HG02981 (cell line): ENCODE measurements at regions not wholly inside any gene's neighbourhood (a gene's known extent, or its start where the extent isn't known, plus 50 kb on each side); places are given as distances from the start of the nearest gene placed in this dataset.

ENCODE experiments used
- ATAC-seq: cut with Tn5 transposase; IDR thresholded peaks from one replicate; pipeline ENCODE4 v1.9.1; 2021; ENCODE audit warnings: mild to moderate bottlenecking, moderate library complexity; ENCODE audit not compliant: unreplicated experiment

DNA sequence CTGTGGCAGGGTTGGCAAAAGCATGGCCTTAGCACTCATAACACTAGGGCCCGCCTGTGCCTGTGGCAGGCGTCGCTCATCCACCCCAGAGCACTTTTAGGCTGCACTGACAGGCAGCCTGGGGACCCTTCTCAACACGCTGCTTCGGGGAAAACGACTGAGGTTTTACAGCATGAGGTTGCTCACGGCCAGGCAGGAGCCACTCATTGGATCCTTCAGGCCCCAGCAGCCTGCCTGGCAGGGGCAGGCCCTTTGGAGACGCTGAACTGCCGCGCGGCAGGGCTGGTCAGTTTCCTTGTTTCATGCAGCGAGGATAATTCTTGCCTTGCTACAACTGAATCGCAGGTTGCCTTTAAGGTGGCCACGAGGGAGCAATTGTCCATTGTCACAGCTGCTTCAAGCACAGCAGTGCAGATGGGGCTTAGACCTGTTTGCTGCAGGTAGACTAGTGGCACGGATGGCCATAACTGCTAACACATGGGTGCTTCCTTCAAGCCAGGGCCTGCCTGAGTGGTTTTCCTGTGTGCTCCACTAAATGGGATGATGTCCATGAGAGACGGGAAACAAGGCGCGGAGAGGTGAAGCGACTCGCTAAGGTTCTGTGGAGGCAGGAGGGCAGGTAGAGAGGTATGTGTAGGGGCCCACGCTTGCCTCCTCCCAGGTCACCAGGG, 49.9 kb upstream of the HS6ST1 start:
- ATAC-seq, result no peak

DNA sequence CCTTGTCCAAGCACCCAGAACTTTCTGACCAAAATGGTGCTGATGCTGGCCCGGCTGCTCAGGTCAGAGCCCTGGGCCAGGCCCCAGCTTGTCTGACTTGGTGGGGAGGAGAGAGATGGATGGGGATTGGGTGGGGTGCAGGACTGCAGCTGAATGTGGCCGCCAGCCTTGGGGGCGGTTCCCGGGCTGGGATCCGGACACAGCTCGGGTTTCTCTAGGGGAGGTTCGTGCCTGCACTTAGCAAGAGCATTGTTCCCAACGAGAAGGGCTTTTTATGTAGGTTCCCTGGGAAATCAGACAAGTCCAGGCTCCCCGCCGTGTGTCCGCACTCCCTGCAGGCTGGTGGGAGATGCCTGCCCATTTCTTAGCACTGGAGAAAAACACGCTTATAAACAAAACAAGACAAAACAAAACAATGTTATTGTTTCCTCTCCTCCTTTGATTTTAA, 50.5 kb upstream of the HS6ST1 start:
- no peak for ATAC-seq

DNA sequence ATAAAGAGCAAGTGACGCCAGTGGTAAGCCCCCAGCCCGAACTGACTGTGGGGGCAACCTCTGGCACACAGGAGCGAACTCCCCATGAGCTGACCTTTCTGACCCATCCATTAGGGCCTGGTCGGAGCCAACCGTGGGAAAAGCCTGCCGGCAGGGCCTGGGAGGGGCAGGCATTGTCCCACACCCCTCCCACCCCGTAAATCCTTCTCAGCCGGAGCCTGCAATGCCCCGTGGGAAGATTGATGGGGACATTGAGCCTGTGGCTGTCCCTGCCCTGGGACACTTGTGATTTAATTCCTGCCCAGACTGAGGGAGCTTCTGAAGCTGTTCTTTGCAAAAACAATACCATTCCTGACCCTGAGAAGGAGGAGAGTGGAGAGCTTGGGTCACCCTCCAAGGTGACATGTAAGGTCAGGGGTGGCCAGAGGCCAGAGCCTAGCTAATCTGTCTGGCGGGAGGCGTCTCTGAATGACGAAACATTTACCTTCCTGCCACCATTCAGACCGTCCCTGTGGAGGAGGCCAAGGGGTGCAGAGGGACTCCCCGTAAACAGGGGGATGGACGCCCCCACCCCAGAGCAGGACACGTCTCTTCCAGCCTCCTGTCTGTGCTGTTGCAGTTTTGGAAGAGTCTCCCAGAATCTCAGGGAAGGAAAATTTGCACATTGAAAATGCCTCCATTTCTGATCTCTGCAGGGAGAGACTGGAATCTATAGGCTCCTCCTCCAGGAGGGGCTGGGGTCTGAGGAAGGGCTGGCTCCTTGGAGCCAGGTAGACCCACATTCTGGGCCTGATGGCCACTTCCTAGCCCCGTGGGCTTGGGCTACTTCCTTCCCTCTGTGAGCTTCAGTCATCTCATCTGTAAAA, 51.2 kb upstream of the HS6ST1 start:
- no peak for ATAC-seq

DNA sequence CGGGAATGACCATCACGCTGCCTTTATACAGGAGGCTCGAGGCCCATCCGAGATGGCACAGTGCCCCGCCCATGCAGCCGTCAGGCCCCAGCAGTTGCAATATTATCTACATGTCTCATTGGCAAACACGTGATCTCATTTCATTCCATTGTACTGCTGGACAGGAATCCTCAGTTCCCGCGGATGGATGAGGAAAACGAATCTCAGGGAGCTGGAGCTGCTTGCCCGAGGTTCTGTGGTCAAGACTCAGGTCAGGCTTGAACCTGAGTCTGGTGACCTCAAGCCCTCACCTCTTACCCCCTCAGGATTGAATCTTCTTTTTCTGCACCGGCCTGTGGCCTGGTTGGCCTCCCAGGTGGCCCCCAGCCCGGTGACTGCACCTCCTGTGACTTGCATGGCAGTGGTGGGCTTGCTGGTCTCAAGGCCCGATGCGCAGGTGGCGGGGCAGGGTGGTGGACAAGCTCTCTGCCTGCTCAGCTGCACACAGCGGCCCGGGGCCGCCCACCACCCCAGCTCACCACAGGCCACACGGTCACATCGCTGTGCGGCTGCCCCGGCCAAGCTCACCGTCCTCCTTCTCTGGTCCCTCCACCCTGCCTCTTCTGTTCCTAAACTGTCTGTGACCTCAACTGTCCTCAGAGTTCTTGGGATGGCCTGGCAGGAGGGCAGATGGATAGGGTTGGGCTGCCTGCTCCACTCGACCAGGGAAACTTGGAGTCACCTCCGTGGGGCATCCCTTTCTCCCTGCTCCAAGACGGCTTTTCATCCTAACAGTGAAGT, 52.0 kb upstream of the HS6ST1 start:
- no peak for ATAC-seq

DNA sequence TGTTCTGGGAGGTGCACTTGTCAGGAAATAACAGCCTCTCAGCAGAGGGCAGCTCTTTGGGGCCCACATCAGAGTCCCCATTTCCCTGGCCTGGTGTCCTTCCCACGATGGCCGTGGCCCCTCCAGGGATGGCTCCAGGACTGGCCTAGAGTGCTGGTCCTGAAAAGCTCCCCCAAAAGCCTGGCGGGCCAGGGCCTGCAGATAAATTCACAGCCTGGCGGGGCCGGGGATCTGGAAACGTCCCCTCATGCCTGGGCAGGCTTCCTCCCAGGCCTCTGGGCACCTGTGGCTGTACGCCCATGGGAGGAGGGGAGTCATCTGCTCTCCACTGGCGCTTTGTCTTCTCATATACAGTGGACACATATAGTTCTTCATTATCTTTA, 52.6 kb upstream of the HS6ST1 start:
- ATAC-seq, result no peak

DNA sequence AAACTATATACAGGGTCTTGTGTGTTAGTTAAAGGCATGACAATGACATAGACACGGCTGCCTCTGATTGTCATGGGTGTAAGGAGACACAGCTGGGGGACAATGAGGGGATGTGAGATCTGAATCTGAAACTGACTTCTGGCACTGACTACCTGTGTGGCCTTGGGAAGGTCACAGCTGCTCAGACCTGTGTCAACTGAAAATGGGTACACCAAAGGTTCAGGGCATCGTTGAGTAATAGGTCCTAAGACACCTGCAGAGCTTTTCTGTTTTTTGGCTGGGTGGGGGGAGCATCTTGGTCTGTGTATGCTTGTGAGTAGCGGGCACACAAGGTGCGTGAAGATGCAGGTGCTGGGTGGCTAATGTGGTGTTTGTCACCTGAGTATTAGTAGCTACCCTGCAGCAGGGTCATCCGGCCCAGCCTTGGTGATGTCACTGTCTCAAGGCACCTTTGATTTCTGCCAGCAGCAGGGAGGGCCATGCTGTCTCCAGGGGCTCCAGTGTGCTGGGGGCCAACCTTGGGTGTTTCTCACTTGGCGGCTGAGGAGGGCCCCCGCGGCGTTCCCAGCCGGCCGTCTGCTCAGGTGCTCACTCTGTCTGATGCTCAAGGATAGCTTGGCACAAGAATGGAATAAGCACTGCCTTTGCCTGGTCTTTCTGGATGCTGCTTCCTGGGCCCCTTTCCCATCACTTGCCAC, 53.1 kb upstream of the HS6ST1 start:
- no peak for ATAC-seq

DNA sequence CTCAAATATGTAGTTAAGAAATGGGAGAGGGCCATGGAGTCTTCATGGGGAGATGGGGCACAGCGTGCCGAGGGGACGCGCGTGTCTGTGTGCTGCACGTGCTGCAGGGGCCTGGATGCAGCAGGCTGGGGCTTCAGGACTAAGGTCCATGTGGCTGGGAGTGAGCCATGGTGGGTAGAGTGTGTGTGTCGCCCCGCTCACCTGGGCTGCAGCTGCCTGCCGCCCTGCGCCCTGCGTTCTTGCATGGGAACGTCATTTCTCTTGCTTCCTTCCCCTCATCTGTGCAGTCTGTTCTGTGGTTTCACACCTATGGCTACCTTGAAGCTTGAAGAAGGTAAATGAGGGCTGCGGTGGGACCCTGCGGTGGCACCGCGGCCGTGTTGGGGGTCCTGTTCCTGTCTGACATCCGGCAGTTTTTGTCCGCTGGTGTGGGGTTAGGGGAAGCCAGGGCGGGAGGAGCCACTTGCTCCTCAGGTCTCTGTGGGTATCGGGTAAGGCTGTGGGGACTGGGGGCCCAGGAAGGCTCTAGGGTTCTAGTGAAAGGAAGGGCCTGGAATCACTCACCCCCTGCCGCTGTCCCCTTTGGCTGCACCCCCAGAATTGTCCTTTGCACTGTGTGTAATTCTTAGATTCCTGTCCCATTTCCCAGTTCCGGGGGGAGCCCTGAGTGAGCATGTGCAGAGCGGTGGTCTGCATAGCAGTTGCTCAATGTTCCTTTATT, 54.1 kb upstream of the HS6ST1 start:
- no peak for ATAC-seq

DNA sequence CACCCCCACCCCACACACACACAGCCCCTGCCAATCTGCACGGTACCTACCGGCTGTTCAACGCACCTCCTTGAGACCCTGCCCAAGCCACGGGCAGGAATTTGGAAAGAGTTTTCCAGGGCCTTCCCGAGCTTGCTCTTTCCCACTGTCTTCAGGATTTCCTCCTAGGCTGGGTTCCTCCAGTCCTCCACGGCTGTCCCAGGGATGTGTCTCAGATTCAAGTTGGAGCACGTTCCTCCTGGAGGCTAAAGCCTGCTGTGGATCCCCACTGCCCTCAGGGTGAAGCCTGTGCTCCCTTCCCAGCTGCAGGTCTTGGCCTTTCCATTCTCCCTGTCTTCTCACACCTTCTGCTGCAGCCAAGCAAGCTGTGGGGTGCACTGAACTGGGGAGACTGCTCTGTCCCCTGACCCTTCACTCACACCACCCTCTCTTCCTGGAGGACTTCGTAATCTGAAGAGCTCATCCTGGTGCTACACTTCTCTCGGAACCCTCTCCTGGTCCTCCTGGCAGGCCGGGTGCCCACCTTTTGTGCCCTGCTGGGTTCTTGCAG, 54.9 kb upstream of the HS6ST1 start:
- no peak for ATAC-seq

DNA sequence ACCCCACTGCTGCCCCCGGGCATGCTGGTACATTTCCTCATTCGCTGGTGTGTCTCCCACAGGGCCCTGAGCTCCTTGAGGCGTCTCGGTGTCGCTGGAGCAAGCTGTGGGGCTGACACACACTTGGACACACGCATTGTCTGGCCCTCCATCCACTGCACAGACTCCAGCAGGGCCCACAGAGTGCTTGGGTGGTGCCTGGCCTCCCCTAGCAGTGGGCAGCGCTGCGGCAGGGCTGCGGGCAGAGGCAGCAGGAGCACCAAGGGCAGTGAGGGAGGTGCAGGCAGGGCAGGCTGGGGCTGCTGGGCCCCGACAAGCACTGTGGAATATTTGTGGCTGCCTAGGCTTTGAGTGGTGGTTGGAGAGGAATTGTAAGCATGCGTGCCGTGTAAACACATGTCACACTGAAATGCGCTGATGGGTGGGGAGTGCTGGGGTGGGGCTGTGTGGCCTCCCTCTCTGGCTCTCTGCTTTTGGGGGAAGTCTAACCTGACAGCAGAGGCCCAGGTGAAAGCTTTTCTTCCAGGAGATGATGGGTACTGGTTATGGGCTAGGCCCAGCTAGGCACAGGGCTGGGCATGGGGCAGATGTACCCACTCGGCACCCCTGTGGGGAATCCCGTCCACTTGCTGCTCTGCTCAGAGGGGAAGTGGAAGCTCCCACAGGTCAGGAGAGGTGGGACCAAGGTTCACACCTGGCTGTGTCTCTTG, 55.5 kb upstream of the HS6ST1 start:
- ATAC-seq, result no peak

DNA sequence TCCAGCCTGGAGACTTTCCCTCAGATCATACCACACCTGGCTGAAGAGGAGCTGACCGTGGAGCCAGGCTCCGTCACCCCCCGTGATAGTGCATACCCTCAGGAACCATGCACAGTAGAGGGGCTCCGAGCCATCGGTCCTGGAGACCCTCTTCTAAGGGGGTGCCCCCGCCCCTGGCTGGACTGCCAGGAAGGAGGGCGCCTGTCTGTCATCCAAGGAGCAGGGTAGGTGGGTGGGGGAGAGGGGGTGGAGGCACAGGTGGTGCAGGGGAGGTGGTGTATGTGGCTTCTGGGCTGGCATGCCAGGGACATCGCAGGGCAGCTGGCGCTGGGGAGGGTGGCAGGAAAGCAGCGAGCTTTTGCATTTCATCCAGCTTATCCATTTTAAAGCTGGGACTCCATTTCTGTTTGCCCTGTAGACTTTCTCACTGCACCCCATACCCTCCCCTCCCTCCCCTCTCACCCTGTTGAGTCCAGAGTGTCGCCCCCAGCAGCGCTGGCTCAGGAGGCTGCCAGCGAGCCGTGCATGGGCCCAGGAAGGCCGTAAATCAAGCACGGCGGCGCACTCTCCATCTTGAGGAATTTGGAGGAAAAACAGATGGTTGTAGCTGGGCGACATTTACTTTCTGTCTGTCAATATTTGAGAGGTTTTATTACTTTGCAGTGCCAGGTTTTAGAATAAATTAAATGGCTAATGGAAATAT, 56.2 kb upstream of the HS6ST1 start:
- ATAC-seq, result no peak

DNA sequence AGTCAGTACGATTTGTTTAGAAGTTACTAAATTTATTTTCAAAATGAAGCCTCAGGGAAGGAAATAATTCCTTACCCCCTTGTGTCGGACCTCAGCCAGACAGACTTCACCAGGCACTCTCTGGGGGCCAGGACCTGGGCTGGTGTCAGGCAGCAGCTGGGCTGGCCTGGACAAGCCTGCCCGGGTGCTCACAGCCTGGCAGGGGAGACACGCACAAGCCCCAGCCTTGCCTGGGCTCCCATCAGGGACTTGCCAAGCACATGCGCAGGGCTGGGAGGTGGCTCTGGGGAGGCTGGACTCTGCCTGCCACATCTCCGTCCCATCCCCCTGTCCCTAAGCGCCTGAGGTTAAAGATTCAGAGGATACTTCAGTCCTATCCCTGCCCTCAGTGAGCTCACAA, 56.8 kb upstream of the HS6ST1 start:
- no peak for ATAC-seq

DNA sequence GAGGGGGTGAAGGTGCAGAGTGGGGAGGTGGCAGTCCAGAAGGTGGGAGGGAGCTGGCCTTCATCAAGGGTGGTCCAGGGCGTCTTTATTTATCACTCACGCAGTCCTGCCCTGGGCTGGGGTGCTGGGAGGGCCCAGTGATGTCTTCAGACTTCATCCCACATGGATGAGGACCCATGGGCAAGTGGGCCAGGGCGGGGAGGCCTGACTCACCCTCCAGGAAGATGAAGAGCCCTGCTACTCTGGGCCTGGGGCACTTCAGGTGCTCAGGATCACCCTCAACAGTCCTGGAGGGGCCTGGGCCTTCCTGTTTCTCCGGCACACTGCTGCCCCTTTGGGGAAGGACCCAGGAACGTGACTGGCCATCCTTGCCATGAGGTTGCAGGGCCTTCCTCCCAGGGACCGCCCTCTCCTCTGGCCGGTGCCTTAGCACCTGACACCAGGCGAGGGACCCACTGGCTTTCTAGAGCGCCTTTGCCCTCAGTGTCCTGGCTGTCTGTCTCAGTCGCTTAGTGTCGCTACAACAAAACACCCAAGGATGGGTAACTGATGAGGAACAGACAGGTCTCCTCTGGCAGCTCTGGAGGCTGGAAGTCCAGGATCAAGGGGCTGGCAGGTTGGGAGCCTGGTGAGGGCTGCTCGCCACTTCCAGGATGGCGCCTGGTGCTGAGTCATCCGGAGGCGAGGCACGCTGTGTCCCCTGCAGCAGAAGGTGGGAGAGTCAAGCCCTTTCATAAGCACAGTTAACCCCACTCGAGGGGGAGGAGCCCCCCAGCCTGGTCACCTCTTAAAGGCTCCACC, 57.8 kb upstream of the HS6ST1 start:
- no peak for ATAC-seq

DNA sequence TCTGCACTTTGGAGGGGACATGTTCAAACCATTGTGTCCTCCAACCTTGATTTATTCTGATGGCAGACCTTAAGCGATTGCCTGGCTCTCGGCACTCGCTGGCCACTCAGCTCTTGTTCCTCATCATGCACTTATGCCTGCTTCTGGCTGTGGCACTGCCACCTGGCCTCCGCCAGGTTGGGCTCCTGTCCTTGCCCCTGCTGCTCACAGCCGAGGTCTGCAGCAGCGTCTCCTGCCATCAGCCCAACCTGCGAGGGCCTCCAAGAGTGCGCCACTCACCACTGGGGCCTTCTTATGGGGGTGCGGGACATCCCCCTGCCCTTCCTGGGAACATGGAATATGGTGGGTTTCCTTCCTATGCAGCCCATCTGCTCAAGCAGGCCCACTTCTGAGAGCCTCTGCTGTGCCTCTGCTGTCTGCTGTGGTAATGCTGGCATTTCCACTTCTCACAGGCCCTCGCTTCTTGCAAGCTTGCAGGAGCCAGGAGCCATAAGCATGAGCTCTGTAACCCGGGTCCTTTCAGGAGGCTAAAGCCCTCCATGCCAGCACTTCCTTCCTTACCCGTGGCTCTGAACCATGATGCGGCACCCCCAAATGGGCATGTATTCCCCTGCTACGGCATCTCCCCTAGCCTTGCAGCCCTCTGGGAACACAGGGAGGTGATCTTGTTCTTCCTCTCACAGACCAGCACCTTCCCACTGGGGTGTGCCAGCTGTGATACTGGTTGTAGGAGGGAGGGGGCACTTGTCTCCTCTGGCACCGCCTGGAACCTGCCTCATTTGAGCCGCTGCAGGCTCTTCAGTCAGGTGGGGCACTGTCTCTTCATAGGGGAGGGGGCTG, 58.6 kb upstream of the HS6ST1 start:
- no peak for ATAC-seq

DNA sequence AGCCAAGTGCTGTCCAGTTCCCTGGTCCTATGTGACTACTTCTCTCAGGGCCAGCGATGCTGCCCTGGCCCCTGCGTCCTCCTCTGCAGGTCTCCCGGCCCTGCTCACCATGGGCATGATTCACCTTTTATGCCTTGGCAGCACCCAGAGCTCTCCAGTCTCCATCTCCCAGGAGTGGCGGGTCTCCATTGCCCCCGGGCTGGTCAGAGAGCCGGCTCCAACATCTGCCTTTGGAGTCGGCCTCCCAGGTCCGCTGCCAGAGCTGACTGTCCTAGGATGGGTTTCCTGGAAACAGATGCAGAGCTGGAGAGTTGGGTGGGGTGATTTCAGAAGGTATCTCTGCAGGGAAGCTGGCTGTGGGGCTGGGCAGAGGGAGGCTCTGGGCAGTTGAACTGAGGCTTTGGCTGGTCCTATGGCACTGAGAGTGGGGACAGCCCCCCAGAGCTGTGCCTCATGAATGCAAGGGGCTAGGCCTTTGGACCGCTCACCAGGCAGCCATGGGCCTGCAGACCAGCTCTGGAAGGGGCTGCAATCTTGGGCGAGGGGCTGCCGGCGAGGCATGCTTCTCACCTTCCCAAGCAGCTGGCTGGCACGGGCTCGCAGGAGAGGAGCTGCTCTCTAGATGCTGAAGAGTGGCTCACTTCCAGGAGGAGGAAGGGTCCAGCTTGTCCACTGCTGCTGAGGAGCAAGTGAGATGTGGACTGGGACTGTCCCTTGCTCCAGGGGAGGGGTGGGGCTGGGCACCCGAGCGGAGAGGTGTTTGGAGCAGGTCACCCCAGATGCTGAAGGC, 59.8 kb upstream of the HS6ST1 start:
- no peak for ATAC-seq

DNA sequence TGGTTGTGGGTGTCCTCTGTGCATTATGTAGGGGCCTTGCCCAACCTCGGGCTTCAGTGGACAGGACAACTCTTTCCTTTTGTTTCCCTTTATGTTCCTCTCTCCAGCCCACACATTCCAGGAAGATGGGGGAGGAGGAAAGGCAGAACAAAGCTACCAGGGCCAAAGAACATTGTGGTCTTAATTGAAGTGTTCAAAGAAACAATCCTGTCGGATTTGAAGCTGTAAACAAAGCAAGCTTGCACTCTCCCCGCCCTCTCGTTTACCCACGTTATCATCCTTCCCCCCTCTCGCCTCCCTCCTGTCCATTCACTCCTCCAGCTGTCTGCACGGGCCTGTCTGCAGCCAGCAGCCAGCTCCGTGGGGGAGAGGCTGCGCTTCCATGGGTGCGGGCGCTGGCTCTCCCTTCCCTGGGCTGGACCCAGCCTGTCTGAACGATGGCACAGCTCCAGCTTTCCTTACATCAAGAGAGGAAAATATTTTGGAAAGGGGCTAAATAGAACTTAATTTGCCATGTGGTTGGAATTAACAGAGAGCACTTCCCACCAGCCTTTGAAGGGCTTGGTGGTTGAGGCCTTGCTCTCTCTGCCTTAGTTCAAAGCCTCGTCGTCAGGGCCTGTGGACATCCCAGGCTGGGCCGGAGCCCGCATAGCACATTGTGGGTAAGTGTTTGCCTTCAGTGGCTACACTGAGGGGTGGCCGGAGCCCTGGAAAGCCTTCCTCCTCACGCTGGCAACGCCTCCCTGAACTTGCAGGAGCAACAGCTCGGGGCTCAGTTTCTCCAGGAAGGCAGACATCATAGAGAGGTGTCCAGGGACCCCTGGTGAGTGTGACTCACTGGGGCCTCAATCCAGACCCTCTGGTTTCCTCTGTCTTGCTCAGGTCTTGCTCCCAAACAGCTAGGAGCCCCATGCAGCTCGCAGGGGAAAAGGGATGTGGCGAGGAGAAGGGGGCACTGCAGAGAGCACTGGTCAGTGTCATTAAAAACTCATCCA, 60.6 kb upstream of the HS6ST1 start:
- ATAC-seq, result no peak
